ENCODE measurements at regions not wholly inside any gene's neighbourhood (a gene's known extent, or its start where the extent isn't known, plus 50 kb on each side); places are given as distances from the start of the nearest gene placed in this dataset.

GRCh38 chr1:229205854-229206253 is 65.1 kb upstream of the RAB4A start:
- Mint-ChIP-seq H3K36me3 (ENCODE audit: low read depth) (no peaks in the 10 kb centered on the region), H3K4me3 (no peak overlapping the region), H3K9me3 (no peaks in the 10 kb centered on the region), H3K4me1 (no peaks in the 10 kb centered on the region), H3K27me3 (peaks cover 6% of the 10 kb centered on the region), H3K27ac (no peak overlapping the region)
- DNase-seq (no peak), ATAC-seq (ENCODE audit: low read depth) (no peak)
- TF ChIP-seq CTCF (IDR thresholded peaks at IDR 0.05): no peak
- intact Hi-C loops (cut with micrococcal nuclease): no loop called here
- POLR2A ChIA-PET: no interaction called here
- CTCF ChIA-PET: no interaction called here

GRCh38 chr1:229207916-229208315 is 63.0 kb upstream of the RAB4A start:
- Mint-ChIP-seq H3K27me3 (peaks cover 6% of the 10 kb centered on the region), H3K4me3 (no peak overlapping the region), H3K4me1 (no peaks in the 10 kb centered on the region), H3K36me3 (ENCODE audit: low read depth) (no peaks in the 10 kb centered on the region), H3K9me3 (no peaks in the 10 kb centered on the region), H3K27ac (no peak overlapping the region)
- POLR2A ChIA-PET: no interaction called here
- intact Hi-C loops (cut with micrococcal nuclease): no loop called here
- CTCF ChIA-PET: no interaction called here
- DNase-seq: no peak
- TF ChIP-seq CTCF (IDR thresholded peaks at IDR 0.05): no peak
- no peak for ATAC-seq (ENCODE audit: low read depth)

GRCh38 chr1:229208481-229208880 is 62.4 kb upstream of the RAB4A start:
- ChIA-PET POLR2A (no interaction called here), CTCF (no interaction called here)
- no peaks in the 10 kb centered on the region for H3K9me3 Mint-ChIP-seq
- DNase-seq (no peak), ATAC-seq (ENCODE audit: low read depth) (no peak)
- H3K27ac Mint-ChIP-seq: no peak overlapping the region
- intact Hi-C loops (cut with micrococcal nuclease): no loop called here
- H3K4me3 Mint-ChIP-seq: no peak overlapping the region
- H3K4me1 Mint-ChIP-seq: no peaks in the 10 kb centered on the region
- TF ChIP-seq CTCF (IDR thresholded peaks at IDR 0.05): no peak
- no peaks in the 10 kb centered on the region for H3K36me3 Mint-ChIP-seq (ENCODE audit: low read depth)
- peaks cover 11% of the 10 kb centered on the region for H3K27me3 Mint-ChIP-seq

GRCh38 chr1:229209386-229209785 is 61.5 kb upstream of the RAB4A start:
- ChIA-PET CTCF (no interaction called here), POLR2A (no interaction called here)
- peaks cover 13% of the 10 kb centered on the region for H3K27me3 Mint-ChIP-seq
- intact Hi-C loops (cut with micrococcal nuclease): no loop called here
- H3K4me1 Mint-ChIP-seq: no peaks in the 10 kb centered on the region
- TF ChIP-seq CTCF (IDR thresholded peaks at IDR 0.05): no peak
- no peak for ATAC-seq (ENCODE audit: low read depth)
- no peak overlapping the region for H3K27ac Mint-ChIP-seq
- no peaks in the 10 kb centered on the region for H3K9me3 Mint-ChIP-seq
- DNase-seq: no peak
- no peaks in the 10 kb centered on the region for H3K36me3 Mint-ChIP-seq (ENCODE audit: low read depth)
- H3K4me3 Mint-ChIP-seq: no peak overlapping the region

- CTCF ChIA-PET: no interaction called here
Measured at GRCh38 chr1:229209816-229210215, 61.1 kb upstream of the RAB4A start.

More at GRCh38 chr1:229209816-229210215, 61.1 kb upstream of the RAB4A start:
- TF ChIP-seq CTCF (IDR thresholded peaks at IDR 0.05): no peak
- ATAC-seq (ENCODE audit: low read depth): no peak
- no peaks in the 10 kb centered on the region for H3K4me1 Mint-ChIP-seq
- POLR2A ChIA-PET: no interaction called here
- H3K27ac Mint-ChIP-seq: no peak overlapping the region
- H3K4me3 Mint-ChIP-seq: no peak overlapping the region
- intact Hi-C loops (cut with micrococcal nuclease): no loop called here
- no peaks in the 10 kb centered on the region for H3K36me3 Mint-ChIP-seq (ENCODE audit: low read depth)
- peaks cover 13% of the 10 kb centered on the region for H3K27me3 Mint-ChIP-seq
- H3K9me3 Mint-ChIP-seq: no peaks in the 10 kb centered on the region
- no peak for DNase-seq

Measured in activated B cell treated with CpG ODN at 0.5 μM for 24 hours (primary cell).